ENCODE measurements at regions not wholly inside any gene's neighbourhood (a gene's known extent, or its start where the extent isn't known, plus 50 kb on each side); places are given as distances from the start of the nearest gene placed in this dataset.

DNA sequence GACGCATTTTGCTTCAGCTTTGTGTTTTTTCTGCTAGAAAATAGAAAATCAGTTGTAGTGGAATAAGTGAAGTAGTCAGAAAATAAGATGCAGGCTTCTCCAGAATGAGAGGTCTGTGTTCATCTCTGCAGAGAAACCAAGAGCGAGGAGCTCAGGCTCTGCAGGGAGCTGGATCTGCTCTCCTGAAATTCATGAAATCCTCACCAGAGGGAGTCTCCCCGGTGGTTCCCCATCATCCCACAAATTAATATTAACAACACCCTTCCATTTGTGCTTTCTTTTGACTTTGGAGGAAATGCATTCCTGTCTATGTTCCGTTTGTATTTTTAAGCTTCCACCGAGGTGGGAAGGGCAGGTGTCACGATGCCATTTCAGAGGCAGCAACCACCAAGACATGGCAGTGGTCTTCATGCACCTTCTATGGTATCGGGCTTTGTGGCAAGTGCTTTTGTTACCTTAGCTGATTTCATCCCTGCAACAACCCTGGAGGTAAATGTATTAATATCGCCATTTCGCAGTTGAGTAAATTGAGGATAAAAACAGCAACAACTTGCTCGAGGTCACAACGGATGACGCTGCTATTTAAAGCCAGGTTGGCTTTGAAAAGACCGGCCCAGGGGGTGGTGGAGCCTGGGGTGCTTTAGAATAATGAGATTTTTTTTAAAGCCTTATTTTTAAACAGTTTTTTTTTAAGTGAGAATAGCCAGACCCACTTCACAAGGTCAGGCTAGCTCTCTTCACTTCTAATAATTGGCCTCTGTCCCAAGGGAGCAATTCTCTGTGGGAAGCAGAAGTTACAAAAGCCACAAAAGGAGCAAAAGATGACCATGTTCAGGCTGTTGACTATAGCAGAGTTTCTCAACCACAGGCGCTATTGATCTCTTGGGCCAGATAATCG lies 367.6 kb upstream of the ERCC4 start:
- DNase-seq (ENCODE audit: low read depth): no peak

DNA sequence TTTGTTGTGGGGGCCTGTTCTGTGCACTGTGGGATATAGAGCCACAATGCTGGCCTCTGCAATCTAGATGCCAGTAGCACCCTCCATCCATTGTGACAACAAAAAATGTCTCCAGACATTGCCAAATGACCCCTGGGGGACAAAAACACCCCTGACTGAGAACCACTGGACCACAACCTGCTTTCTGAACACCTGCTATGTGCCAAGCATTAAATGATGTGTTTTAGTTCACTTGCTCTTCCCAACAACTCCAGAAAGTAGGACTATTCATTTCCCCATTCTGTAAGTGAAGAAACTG lies 367.0 kb upstream of the ERCC4 start:
- DNase-seq (ENCODE audit: low read depth): no peak

GRCh38 chr16:13553453-13553985 lies 366.4 kb upstream of the ERCC4 start:
- DNase-seq (ENCODE audit: low read depth): no peak

GRCh38 chr16:13554005-13554404 lies 365.9 kb upstream of the ERCC4 start:
- no peak for DNase-seq (ENCODE audit: low read depth)

GRCh38 chr16:13554643-13555042 lies 365.3 kb upstream of the ERCC4 start:
- DNase-seq (ENCODE audit: low read depth): no peak

GRCh38 chr16:13557418-13557817 lies 362.5 kb upstream of the ERCC4 start:
- no peak for DNase-seq (ENCODE audit: low read depth)

DNA sequence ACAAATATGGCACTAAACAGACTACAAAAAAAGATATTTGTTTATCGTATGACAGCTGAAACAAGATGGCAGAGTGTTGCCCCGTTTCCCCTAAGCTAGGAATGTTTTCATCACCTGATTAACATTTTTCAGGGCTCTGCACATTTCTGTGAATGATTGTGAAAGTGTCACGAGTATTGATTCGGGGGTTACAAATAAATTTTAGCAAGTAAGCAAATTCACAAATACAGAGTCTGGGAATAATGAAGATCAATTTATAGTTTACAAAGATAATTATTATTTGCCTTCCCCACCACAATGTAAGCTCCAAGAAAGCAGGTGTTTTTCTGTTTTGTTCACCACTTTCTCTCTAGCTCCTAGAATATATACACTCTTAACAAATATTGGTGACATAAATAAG lies 361.2 kb upstream of the ERCC4 start:
- no peak for DNase-seq (ENCODE audit: low read depth)

DNA sequence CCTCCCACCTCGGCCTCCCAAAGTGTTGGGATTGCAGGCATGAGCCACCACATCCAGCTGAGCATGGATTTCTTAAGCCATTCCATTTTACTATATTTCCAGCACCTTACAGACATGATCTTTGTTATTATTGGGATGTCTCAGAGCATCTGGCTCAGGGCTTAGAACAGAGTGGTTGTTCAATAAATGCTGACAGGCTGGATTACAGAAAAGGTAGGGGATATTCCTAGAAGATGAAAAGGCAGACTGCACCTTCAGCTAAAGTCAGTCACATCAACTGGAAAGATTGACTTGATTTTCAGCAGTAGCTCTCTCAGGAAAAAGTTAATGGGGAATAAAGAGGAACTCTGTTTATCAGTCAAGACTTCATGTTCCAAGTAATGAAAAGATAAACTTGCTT lies 360.3 kb upstream of the ERCC4 start:
- DNase-seq (ENCODE audit: low read depth): no peak

DNA sequence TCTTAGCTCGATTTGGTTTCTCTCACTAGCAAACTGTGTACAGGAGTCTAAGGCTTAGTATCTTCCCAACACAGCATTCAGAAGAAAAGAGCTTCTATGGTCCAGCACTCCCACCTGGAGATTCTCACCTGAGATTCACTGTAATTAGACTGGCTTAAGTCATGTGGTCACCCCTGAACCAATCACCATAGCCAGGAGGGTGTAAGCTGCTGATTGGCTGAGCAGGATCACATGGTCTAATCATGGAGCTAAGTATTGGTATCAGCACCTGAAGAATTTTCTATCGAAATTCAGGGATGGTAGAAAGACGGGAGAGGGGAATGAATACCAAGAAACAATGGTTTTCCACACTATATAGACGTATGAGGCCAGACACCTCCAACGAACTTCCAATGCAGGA lies 359.8 kb upstream of the ERCC4 start:
- no peak for DNase-seq (ENCODE audit: low read depth)

DNA sequence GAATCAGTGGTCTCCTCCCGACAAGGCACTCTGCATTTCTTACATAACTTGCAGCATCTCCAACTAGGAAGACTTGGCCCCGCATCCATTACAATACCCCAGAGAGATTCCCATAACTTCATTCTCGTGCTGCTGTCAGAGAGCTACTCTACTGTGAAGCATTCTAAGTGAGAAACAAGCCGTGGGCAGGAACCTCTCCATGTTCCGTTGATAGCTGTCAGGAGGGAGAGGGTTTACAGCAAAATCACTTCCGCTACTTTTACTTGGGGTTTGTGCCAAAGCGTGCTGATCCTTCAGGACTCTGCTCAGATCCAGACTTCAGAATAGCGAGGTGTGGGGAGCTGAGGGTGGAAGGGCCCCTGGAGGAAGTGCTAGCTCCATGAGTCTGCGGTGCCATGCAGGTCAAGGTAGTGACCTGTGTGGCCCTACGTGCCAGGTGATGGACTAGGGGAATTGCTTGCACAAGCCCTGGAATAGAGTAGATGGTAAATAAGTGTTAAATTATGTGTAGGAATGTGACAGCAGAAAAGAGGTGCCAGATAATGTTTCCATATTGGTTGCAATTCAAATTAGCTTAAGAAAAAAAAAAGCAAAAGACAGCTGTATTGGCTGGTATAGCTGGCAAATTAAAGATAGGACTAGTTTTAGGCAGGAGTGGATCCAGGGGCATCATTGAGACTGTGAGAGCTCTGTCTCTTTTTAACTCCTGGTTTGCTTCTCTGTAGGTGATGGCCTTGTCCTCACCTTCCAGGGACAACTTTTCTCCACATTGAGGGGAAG lies 358.5 kb upstream of the ERCC4 start:
- DNase-seq (ENCODE audit: low read depth): no peak

DNA sequence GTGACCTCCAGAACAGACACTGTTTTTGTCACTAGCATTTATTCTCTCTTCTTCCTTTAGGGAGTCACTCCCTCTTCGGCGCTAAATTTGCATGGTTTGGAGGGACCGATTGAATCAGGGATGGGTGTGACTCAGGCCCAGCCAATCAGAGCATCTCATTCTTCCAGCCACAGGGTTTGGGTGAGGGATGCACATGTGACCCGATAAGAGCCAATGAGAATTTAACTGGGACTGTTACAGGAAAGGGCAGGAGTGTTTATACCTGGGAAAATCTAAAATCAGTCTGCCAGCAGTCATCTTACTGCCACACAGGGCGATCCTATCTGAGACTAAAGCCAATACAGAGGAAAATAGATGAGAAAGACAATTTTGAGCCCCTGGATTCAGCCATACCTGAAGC lies 351.2 kb upstream of the ERCC4 start:
- DNase-seq (ENCODE audit: low read depth): no peak

DNA sequence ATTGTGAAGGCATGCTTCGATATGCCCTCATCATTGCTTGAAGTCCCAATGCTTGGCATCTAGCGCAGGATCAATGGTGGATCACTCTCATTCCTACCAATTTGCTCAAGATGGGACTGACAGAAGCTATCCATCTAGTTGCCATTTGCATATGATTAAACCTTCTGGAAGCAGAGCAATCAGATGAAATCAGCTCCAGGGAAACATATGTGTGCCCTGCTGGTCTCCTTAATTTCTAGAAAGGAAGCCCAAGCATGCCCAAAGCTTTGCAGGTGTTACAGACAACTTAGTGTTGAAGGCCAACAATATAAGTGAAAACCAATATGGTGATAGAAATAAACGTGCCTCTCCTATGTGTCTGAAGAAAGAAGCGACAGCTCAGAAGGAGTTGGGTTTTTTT lies 350.0 kb upstream of the ERCC4 start:
- DNase-seq (ENCODE audit: low read depth): no peak

GRCh38 chr16:13571036-13571435 lies 348.9 kb upstream of the ERCC4 start:
- DNase-seq (ENCODE audit: low read depth): no peak

- no peak for DNase-seq (ENCODE audit: low read depth)
These were observed 346.1 kb upstream of the ERCC4 start for GRCh38 chr16:13573903-13574302.

DNA sequence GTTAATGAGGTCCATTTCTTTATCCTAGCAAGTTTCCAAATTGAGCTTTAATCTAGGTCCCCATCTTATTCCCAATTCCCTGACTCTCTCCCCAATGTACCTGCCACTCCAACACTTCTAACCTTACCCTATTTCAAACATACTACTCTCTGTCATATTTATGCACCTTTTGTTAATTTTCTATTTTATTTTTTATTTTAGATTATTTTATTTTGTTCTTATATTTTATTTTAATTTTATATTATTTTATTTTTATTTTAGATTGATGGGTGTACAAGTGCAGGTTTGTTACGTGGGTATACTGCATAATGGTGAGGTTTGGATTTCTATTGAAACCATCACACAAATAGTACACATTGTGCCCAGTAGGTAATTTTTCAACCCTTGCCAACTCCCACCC lies 333.9 kb upstream of the ERCC4 start:
- no peak for DNase-seq (ENCODE audit: low read depth)

DNA sequence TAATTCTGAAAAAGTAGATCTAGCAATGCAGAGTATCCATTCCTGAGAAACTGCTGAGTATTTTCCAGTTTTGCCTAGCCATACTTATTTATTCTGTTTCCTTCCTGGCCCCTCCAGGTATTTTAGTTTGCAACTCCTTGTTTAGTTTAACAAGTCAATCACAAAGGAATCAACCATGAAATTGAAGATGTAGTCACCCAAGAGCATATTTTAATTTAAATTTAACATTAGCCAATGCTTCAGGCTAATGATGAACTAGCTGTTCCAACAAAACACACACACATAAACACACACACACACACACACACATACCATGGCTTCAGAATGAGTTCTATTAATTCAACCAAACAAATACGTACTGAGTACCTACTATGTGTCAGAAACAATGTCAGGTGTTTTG lies 332.8 kb upstream of the ERCC4 start:
- no peak for DNase-seq (ENCODE audit: low read depth)

GRCh38 chr16:13594823-13595222 lies 325.1 kb upstream of the ERCC4 start:
- DNase-seq (ENCODE audit: low read depth): no peak

DNA sequence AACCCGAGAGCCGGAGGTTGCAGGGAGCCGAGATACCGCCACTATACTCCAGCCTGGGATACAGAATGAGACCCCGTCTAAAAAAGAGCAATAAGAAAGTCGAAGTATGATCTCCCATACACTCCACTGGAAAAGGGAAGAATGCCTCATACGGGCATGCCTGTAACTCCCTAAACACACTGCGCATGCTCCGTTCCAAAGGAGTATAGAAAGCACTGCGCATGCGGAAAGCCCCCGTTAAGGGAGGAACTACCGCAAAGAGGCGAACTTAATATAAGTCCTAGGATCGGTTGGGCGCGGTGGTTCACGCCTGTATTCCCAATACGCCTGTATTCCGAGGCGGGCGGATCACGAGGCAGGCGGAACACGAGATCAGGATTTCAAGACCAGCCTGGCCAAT lies 313.1 kb upstream of the ERCC4 start:
- DNase-seq (ENCODE audit: low read depth): no peak

DNA sequence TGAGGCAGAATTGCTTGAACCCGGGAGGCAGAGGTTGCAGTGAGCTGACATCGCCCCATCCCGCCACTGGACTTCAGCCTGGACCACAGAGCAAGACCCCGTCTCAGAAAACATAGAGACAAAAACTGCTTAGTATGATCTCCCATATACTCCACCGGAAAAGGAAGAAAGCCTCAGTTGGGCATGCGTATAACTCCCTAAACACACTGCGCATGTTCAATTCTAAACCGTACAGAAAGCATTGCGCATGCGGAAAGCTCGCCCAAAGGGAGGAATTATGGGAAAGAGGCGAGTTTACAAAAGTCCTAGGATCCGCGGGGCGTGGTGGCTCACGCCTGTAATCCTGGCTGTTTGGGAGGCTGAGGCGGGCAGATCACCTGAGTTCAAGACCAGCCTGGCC lies 312.7 kb upstream of the ERCC4 start:
- no peak for DNase-seq (ENCODE audit: low read depth)

GRCh38 chr16:13611596-13611995 lies 308.4 kb upstream of the ERCC4 start:
- no peak for DNase-seq (ENCODE audit: low read depth)

DNA sequence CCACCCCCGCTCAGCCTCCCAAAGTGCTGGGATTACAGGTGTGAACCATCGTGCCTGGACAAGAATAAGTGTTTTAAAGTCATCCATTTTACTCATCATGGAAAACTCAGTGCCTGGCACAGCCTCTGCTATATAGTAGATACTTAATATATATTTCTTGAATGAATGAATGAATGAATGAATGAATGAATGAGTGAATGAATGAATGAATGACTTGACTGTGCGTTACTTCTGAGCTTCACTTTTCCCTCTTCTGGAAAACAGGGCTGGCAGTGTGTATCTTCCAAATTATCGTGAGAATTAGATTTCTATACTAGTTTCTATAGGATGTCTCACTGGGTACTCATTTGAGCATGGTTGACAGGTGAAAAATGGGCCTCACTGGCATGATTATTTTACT lies 307.3 kb upstream of the ERCC4 start:
- DNase-seq (ENCODE audit: low read depth): no peak

GRCh38 chr16:13613165-13613564 lies 306.8 kb upstream of the ERCC4 start:
- no peak for DNase-seq (ENCODE audit: low read depth)

DNA sequence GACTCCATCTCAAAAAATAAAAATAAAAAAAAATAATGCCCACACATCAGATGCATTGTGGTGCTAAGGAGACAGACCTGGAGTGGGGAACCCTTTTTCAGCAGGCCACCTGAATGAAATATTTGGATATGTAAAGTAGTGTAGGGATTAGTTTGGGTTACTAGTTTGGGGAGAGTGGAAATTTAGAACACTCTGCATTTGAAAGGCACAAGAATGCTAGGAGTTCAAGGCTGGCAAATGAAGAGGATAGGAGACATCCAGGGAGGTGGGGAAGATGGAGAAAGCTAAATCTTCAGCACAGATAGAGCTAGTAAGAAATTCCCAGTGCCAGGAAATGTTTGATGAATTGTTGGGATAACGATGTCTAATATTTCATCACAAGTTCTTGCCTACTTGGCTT lies 298.3 kb upstream of the ERCC4 start:
- no peak for DNase-seq (ENCODE audit: low read depth)
